Neural cell (in vitro differentiated cells): ENCODE measurements at regions not wholly inside any gene's neighbourhood (a gene's known extent, or its start where the extent isn't known, plus 50 kb on each side); places are given as distances from the start of the nearest gene placed in this dataset.

ENCODE experiments used
- H2AFZ ChIP-seq: fragments of 200-600, 300-800 bp; sonication (generic), shearing (Covaris generic); 2 replicates; pipeline ENCODE4 v1.6.0; 2014; ENCODE audit warnings: low read depth, mild to moderate bottlenecking, antibody characterized with exemption, low read length, moderate library complexity
- H3F3A ChIP-seq: fragments of 200-600 bp; shearing (Covaris generic); 2 replicates; pipeline ENCODE4 v1.6.1; 2016; ENCODE audit warnings: mild to moderate bottlenecking, moderate library complexity, mixed read lengths, antibody characterized with exemption, low read length; ENCODE audit not compliant: insufficient read depth, poor library complexity, severe bottlenecking
- H3K27ac ChIP-seq: fragments of 200-600, 300-800 bp; sonication (generic), shearing (Covaris generic); 2 replicates; pipeline ENCODE4 v1.5.1; 2014; ENCODE audit warnings: mild to moderate bottlenecking, low read length, moderate library complexity
- H3K27me3 ChIP-seq: fragments of 300-800, 200-600 bp; sonication (generic), shearing (Covaris generic); 2 replicates; pipeline ENCODE4 v1.6.0; 2014; ENCODE audit warnings: mild to moderate bottlenecking, low read depth, low read length, moderate library complexity; ENCODE audit not compliant: insufficient read depth
- H3K36me3 ChIP-seq: fragments of 300-800, 200-600 bp; sonication (generic), shearing (Covaris generic); 2 replicates; pipeline ENCODE4 v1.5.1; 2014; ENCODE audit warnings: mild to moderate bottlenecking, antibody characterized with exemption, low read length, moderate library complexity; ENCODE audit not compliant: insufficient read depth
- H3K4me2 ChIP-seq: fragments of 300-800, 200-600 bp; sonication (generic), shearing (Covaris generic); 2 replicates; pipeline ENCODE4 v1.6.0; 2014; ENCODE audit warnings: mild to moderate bottlenecking, low read length
- H3K4me3 ChIP-seq: fragments of 300-800, 200-600 bp; sonication (generic), shearing (Covaris generic); 2 replicates; pipeline ENCODE4 v1.5.1; 2014; ENCODE audit warnings: mild to moderate bottlenecking, low read length, moderate library complexity
- H3K79me2 ChIP-seq: fragments of 200-600 bp; shearing (Covaris generic); replicated peaks from 2 replicates; pipeline ENCODE4 v1.6.0; 2014; ENCODE audit warnings: mild to moderate bottlenecking, low read length, moderate library complexity; ENCODE audit not compliant: insufficient read depth
- H3K9ac ChIP-seq: fragments of 300-800, 200-600 bp; sonication (generic), shearing (Covaris generic); 2 replicates; pipeline ENCODE4 v1.6.1; 2016; ENCODE audit warnings: mild to moderate bottlenecking, low read length, mixed read lengths
- H3K9me2 ChIP-seq: fragments of 200-600 bp; shearing (Covaris generic); 2 replicates; pipeline ENCODE4 v1.6.1; 2016; ENCODE audit warnings: mild to moderate bottlenecking, low read length, mixed read lengths; ENCODE audit not compliant: insufficient read depth
- H3K9me3 ChIP-seq: fragments of 200-600, 300-800 bp; sonication (generic), shearing (Covaris generic); 2 replicates; pipeline ENCODE4 v1.6.1; 2016; ENCODE audit warnings: mild to moderate bottlenecking, mixed run types, low read length, moderate library complexity, mixed read lengths
- H4K20me1 ChIP-seq: fragments of 200-600 bp; shearing (Covaris generic); 2 replicates; pipeline ENCODE4 v1.6.1; 2016; ENCODE audit warnings: mild to moderate bottlenecking, mixed run types; ENCODE audit not compliant: insufficient read depth
- CTCF ChIP-seq: fragments of 450-650 bp; IDR thresholded peaks from 2 replicates; pipeline ENCODE4 v1.5.1; 2014; ENCODE audit warnings: antibody characterized with exemption, mild to moderate bottlenecking, moderate library complexity; ENCODE audit not compliant: poor library complexity, severe bottlenecking
- EP300 ChIP-seq: fragments of 450-650 bp; conservative IDR thresholded peaks from 2 replicates; pipeline ENCODE4 v1.6.1; 2014; ENCODE audit warnings: antibody characterized with exemption, mild to moderate bottlenecking, moderate library complexity; ENCODE audit not compliant: poor library complexity, severe bottlenecking
- EZH2 ChIP-seq: fragments of 200-600, 300-800 bp; shearing (Covaris generic), sonication (generic); IDR thresholded peaks from 2 replicates; pipeline ENCODE4 v1.6.1; 2014; ENCODE audit warnings: antibody characterized with exemption, low read length, borderline replicate concordance, mild to moderate bottlenecking; ENCODE audit not compliant: insufficient read depth, poor library complexity, severe bottlenecking
- MXI1 ChIP-seq: fragments of 450-650 bp; conservative IDR thresholded peaks from 2 replicates; pipeline ENCODE4 v1.6.1; 2014; ENCODE audit warnings: antibody characterized with exemption, mild to moderate bottlenecking; ENCODE audit not compliant: poor library complexity, severe bottlenecking
- POLR2AphosphoS5 ChIP-seq: IDR thresholded peaks from 2 replicates; pipeline ENCODE4 v1.6.1; 2012
- RAD21 ChIP-seq: fragments of 450-650 bp; conservative IDR thresholded peaks from 2 replicates; pipeline ENCODE4 v1.6.1; 2014; ENCODE audit warnings: antibody characterized with exemption, mild to moderate bottlenecking, moderate library complexity
- SMC3 ChIP-seq: fragments of 450-650 bp; conservative IDR thresholded peaks from 2 replicates; pipeline ENCODE4 v1.6.1; 2014; ENCODE audit warnings: antibody characterized with exemption, mild to moderate bottlenecking, moderate library complexity; ENCODE audit not compliant: poor library complexity
- TAF1 ChIP-seq: IDR thresholded peaks from 2 replicates; pipeline ENCODE4 v1.6.1; 2012; ENCODE audit warnings: low read depth
- TF ChIP-seq, protein P1 (sequence below): IDR thresholded peaks from 2 replicates; pipeline ENCODE4 v1.6.1; 2012; ENCODE audit warnings: borderline replicate concordance

DNA sequence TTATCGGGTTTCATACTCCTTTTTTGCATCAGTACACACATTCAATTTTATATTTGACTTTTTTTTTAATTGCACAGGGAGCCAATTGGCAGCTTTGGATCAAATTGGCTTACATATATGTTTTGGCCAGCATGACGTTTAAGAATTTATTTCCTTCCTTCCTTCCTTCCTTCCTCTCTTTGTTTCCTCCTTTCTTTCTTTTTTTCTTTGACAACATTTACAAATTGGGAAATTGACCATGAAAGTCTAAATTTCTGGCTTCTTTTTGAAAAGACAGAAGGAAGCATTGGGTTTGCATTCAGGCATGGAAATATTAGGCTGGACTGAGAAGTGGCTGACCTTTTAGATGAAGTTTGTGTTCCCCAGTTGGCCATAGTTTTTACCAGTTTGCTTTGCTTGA lies 103.4 kb upstream of the IGSF10 start:
- Histone ChIP-seq H4K20me1 (no peaks in the 10 kb centered on the region), H3K9me3 (no peaks in the 10 kb centered on the region), H3K27me3 (no peaks in the 10 kb centered on the region), H3K36me3 (no peaks in the 10 kb centered on the region), H3K4me3 (no peak overlapping the region), H3F3A (no peaks in the 10 kb centered on the region), H3K27ac (no peak overlapping the region), H3K79me2 (no peaks in the 10 kb centered on the region), H3K4me2 (no peak overlapping the region), H2AFZ (no peak overlapping the region), H3K9ac (no peak overlapping the region), H3K9me2 (no peaks in the 10 kb centered on the region)
- TF ChIP-seq MXI1 (no peak), POLR2AphosphoS5 (no peak), TAF1 (no peak), CTCF (no peak), EZH2 (no peak), SMC3 (no peak), RAD21 (no peak), EP300 (no peak)
- TF ChIP-seq, protein P1, sequence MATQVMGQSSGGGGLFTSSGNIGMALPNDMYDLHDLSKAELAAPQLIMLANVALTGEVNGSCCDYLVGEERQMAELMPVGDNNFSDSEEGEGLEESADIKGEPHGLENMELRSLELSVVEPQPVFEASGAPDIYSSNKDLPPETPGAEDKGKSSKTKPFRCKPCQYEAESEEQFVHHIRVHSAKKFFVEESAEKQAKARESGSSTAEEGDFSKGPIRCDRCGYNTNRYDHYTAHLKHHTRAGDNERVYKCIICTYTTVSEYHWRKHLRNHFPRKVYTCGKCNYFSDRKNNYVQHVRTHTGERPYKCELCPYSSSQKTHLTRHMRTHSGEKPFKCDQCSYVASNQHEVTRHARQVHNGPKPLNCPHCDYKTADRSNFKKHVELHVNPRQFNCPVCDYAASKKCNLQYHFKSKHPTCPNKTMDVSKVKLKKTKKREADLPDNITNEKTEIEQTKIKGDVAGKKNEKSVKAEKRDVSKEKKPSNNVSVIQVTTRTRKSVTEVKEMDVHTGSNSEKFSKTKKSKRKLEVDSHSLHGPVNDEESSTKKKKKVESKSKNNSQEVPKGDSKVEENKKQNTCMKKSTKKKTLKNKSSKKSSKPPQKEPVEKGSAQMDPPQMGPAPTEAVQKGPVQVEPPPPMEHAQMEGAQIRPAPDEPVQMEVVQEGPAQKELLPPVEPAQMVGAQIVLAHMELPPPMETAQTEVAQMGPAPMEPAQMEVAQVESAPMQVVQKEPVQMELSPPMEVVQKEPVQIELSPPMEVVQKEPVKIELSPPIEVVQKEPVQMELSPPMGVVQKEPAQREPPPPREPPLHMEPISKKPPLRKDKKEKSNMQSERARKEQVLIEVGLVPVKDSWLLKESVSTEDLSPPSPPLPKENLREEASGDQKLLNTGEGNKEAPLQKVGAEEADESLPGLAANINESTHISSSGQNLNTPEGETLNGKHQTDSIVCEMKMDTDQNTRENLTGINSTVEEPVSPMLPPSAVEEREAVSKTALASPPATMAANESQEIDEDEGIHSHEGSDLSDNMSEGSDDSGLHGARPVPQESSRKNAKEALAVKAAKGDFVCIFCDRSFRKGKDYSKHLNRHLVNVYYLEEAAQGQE: no peak

- Histone ChIP-seq H3F3A (no peaks in the 10 kb centered on the region), H3K9ac (no peak overlapping the region), H3K9me2 (no peaks in the 10 kb centered on the region), H3K4me2 (no peak overlapping the region), H4K20me1 (no peaks in the 10 kb centered on the region), H3K9me3 (no peaks in the 10 kb centered on the region), H3K27ac (no peak overlapping the region), H3K27me3 (no peaks in the 10 kb centered on the region), H3K79me2 (no peaks in the 10 kb centered on the region), H3K36me3 (no peaks in the 10 kb centered on the region), H2AFZ (no peak overlapping the region), H3K4me3 (no peak overlapping the region)
- TF ChIP-seq SMC3: no peak
- TF ChIP-seq EP300: no peak
- no peak for TF ChIP-seq TAF1
- no peak for TF ChIP-seq MXI1
- TF ChIP-seq CTCF: no peak
- no peak for TF ChIP-seq RAD21
- no peak for TF ChIP-seq EZH2
- no peak for TF ChIP-seq POLR2AphosphoS5
- TF ChIP-seq, protein P1: no peak
These were observed 102.4 kb upstream of the IGSF10 start for GRCh38 chr3:151563305-151563704.
